Adrenal gland (tissue), 5 donors: ENCODE measurements at regions not wholly inside any gene's neighbourhood (a gene's known extent, or its start where the extent isn't known, plus 50 kb on each side); places are given as distances from the start of the nearest gene placed in this dataset.

Experiments
- CTCF ChIP-seq, 6 experiments: fragments of 450-650 bp in 4 of 6; fragments of 200-600 bp in 2 of 6; sonication (generic) in 1 of 6; IDR thresholded peaks; 1 replicate in 5 of 6; 2 replicates in 1 of 6; pipeline versions ENCODE4 v1.5.1 to v1.8.0; 2016 to 2021; ENCODE audit warnings: antibody characterized with exemption in 6 of 6, mild to moderate bottlenecking in 2 of 6, moderate library complexity in 1 of 6
- POLR2A ChIP-seq, 2 donors: fragments of 450-650 bp; IDR thresholded peaks; one replicate each; pipeline ENCODE4 v1.6.1; 2017; ENCODE audit warnings: antibody characterized with exemption in 2 of 2, mild to moderate bottlenecking in 2 of 2, moderate library complexity in 1 of 2
- donor health status: DM: no; HTN: no; CAD: no.

- TF ChIP-seq CTCF (IDR thresholded peaks at IDR 0.05), result no peak
- no peak for TF ChIP-seq POLR2A (IDR thresholded peaks at IDR 0.05)
Measured at GRCh38 chr3:30293621-30294240, 312.7 kb upstream of the TGFBR2 start.
